K562 (cell line): ENCODE measurements at regions not wholly inside any gene's neighbourhood (a gene's known extent, or its start where the extent isn't known, plus 50 kb on each side); places are given as distances from the start of the nearest gene placed in this dataset.

Experiments used
- BCOR ChIP-seq: fragments of 450-650 bp; IDR thresholded peaks from 2 replicates; pipeline ENCODE4 v1.6.1; 2016
- CC2D1A ChIP-seq: fragments of 450-650 bp; IDR thresholded peaks from 2 replicates; pipeline ENCODE4 v1.6.1; 2017; ENCODE audit warnings: mild to moderate bottlenecking
- CEBPB ChIP-seq: fragments of 450-650 bp; IDR thresholded peaks from 2 replicates; pipeline ENCODE4 v1.6.1; 2016; ENCODE audit warnings: missing genetic modification characterization, missing compliant biosample characterization
- EP300 ChIP-seq: IDR thresholded peaks from 2 replicates; pipeline ENCODE4 v1.6.1; 2012; ENCODE audit warnings: low read length, improper control_type of control experiment
- FOSL1 ChIP-seq: fragments of 200-800 bp; sonication (Bioruptor generic); conservative IDR thresholded peaks from 2 replicates; pipeline ENCODE4 v1.6.1; 2016; ENCODE audit warnings: missing genetic modification characterization, missing compliant biosample characterization
- HDAC1 ChIP-seq, 2 experiments: fragments of 450-650 bp; IDR thresholded peaks; 2 replicates each; pipeline ENCODE4 v1.6.1; 2016 to 2017; ENCODE audit warnings: inconsistent platforms in 1 of 2, mild to moderate bottlenecking in 1 of 2, moderate library complexity in 1 of 2
- HES1 ChIP-seq: fragments of 450-650 bp; IDR thresholded peaks from 2 replicates; pipeline ENCODE4 v1.6.1; 2016; ENCODE audit warnings: low read depth, mild to moderate bottlenecking, moderate library complexity
- JUND ChIP-seq, 2 experiments: IDR thresholded peaks; 2 replicates in 1 of 2; 3 replicates in 1 of 2; pipeline ENCODE4 v1.6.1; 2011; ENCODE audit warnings: borderline replicate concordance in 2 of 2, low read depth in 2 of 2, low read length in 2 of 2, improper control_type of control experiment in 1 of 2, missing biosample characterization in 1 of 2, missing genetic modification characterization in 1 of 2, missing genetic modification reagents in 1 of 2
- KDM1A ChIP-seq, 2 experiments: fragments of 450-650 bp; IDR thresholded peaks; 2 replicates each; pipeline ENCODE4 v1.6.1; 2016; ENCODE audit warnings: mild to moderate bottlenecking in 2 of 2
- KLF16 ChIP-seq: IDR thresholded peaks from 2 replicates; pipeline ENCODE4 v1.6.1; 2016; ENCODE audit warnings: antibody characterized with exemption
- NFE2 ChIP-seq: IDR thresholded peaks from 2 replicates; pipeline ENCODE4 v1.6.1; 2014; ENCODE audit warnings: antibody characterized with exemption, low read depth
- NR2C1 ChIP-seq, 2 experiments: fragments of 450-650 bp; IDR thresholded peaks; 2 replicates each; pipeline ENCODE4 v1.6.1; 2017; ENCODE audit warnings: mild to moderate bottlenecking in 2 of 2, antibody characterized with exemption in 1 of 2, inconsistent platforms in 1 of 2, missing compliant biosample characterization in 1 of 2, missing genetic modification characterization in 1 of 2
- RAD21 ChIP-seq, 2 experiments: fragments of 250-450 bp in 1 of 2; fragments of 450-650 bp in 1 of 2; sonication (Bioruptor Pico) in 1 of 2; formaldehyde crosslinking in 1 of 2; IDR thresholded peaks in 1 of 2; conservative IDR thresholded peaks in 1 of 2; 2 replicates each; pipeline versions ENCODE4 v1.4.0 to v1.8.0; 2020 to 2022; ENCODE audit warnings: mild to moderate bottlenecking in 2 of 2, moderate library complexity in 1 of 2
- SMARCE1 ChIP-seq: fragments of 450-650 bp; IDR thresholded peaks from 2 replicates; pipeline ENCODE4 v1.7.1; 2016; ENCODE audit warnings: mild to moderate bottlenecking
- TAL1 ChIP-seq: fragments of 450-650 bp; IDR thresholded peaks from 2 replicates; pipeline ENCODE4 v1.6.1; 2016; ENCODE audit warnings: mild to moderate bottlenecking
- TCF3 ChIP-seq: sonication (generic); formaldehyde crosslinking; IDR thresholded peaks from 2 replicates; pipeline ENCODE4 v1.4.0; 2020; ENCODE audit warnings: mild to moderate bottlenecking, missing genetic modification reagents
- TEAD4 ChIP-seq, 2 experiments: sonication (generic) in 1 of 2; formaldehyde crosslinking in 1 of 2; IDR thresholded peaks; 2 replicates each; pipeline versions ENCODE4 v1.6.1 to v1.8.0; 2012 to 2022; ENCODE audit warnings: borderline replicate concordance in 1 of 2, inconsistent platforms in 1 of 2, low read length in 1 of 2, mild to moderate bottlenecking in 1 of 2, missing genetic modification reagents in 1 of 2
- TRIM24 ChIP-seq, 2 experiments: fragments of 450-650 bp; IDR thresholded peaks; 2 replicates each; pipeline ENCODE4 v1.6.1; 2016
- VEZF1 ChIP-seq: fragments of 200-800 bp; sonication (Bioruptor generic); IDR thresholded peaks from 2 replicates; pipeline ENCODE4 v1.6.1; 2017; ENCODE audit warnings: missing genetic modification characterization, missing compliant biosample characterization
- ZNF639 ChIP-seq, 2 experiments: fragments of 200-800 bp in 1 of 2; sonication (Bioruptor generic) in 1 of 2; sonication (generic) in 1 of 2; formaldehyde crosslinking in 1 of 2; IDR thresholded peaks in 1 of 2; conservative IDR thresholded peaks in 1 of 2; 2 replicates each; pipeline versions ENCODE4 v1.5.0 to v1.6.1; 2016 to 2020; ENCODE audit warnings: missing compliant biosample characterization in 1 of 2, missing genetic modification characterization in 1 of 2, missing genetic modification reagents in 1 of 2
- ZNF75A ChIP-seq: fragments of 450-650 bp; formaldehyde crosslinking; IDR thresholded peaks from 2 replicates; pipeline ENCODE4 v1.4.0; 2020; ENCODE audit warnings: mild to moderate bottlenecking

GRCh38 chr12:116426391-116427136 lies 132.6 kb upstream of the MAP1LC3B2 start (continued):
- peak; percentile 80 for TF ChIP-seq TEAD4 (IDR thresholded peaks at IDR 0.05; ENCODE audit: low read length)
- TF ChIP-seq TEAD4 (CRISPR knock-in tag; IDR thresholded peaks at IDR 0.05; ENCODE audit: borderline replicate concordance), result no peak
- peak; percentile 18 to 60; a peak in 2 of 4 replicates for TF ChIP-seq TRIM24 (IDR thresholded peaks at IDR 0.05)
- TF ChIP-seq CC2D1A, result peak; percentile 41; the same call in 1 of the 2 replicates
- peak; percentile 42; the same call in 1 of the 2 replicates for TF ChIP-seq VEZF1 (CRISPR knock-in tag)
- TF ChIP-seq HDAC1 (IDR thresholded peaks at IDR 0.05), result 0 out of 4 replicates have a peak, but pooled peaks of 1 of the 2 experiments have one; percentile 16
- TF ChIP-seq FOSL1, result peak; percentile 78
- peak; percentile 24 to 44; a peak in 3 of 4 replicates for TF ChIP-seq RAD21 (CRISPR knock-in tag; conservative IDR thresholded peaks at IDR 0.05 in 1 of 2, IDR thresholded peaks at IDR 0.05 in 1 of 2)
- TF ChIP-seq JUND (IDR thresholded peaks at IDR 0.05; ENCODE audit: borderline replicate concordance, low read depth, low read length), result peak; percentile 53
- TF ChIP-seq JUND (tag; IDR thresholded peaks at IDR 0.05; ENCODE audit: borderline replicate concordance, low read depth, low read length), result no peak
- TF ChIP-seq NR2C1 (IDR thresholded peaks at IDR 0.05), result peak; percentile 37; the same call in 1 of the 2 replicates
- TF ChIP-seq NR2C1 (tag; IDR thresholded peaks at IDR 0.05), result peak; percentile 61; the same call in 1 of the 2 replicates
- peak; percentile 72 for TF ChIP-seq SMARCE1
- 0 out of 2 replicates have a peak, but pooled peaks have one; percentile 2 for TF ChIP-seq NFE2
- TF ChIP-seq HES1, result no peak
- peak; percentile 73 for TF ChIP-seq BCOR
- peak in 1 of 2 experiments; percentile 69; a peak in 3 of 4 replicates for TF ChIP-seq KDM1A (IDR thresholded peaks at IDR 0.05)
- TF ChIP-seq CEBPB (tag), result no peak
- no peak for TF ChIP-seq ZNF75A (CRISPR knock-in tag)
- TF ChIP-seq ZNF639 (CRISPR knock-in tag; conservative IDR thresholded peaks at IDR 0.05 in 1 of 2, IDR thresholded peaks at IDR 0.05 in 1 of 2), result 0 out of 4 replicates have a peak, but pooled peaks of 1 of the 2 experiments have one; percentile 32
- TF ChIP-seq TAL1, result peak; percentile 87
- peak; percentile 72 for TF ChIP-seq EP300
- TF ChIP-seq TCF3 (CRISPR knock-in tag), result peak; percentile 86
- TF ChIP-seq KLF16, result peak; percentile 73
